ENCODE measurements at regions not wholly inside any gene's neighbourhood (a gene's known extent, or its start where the extent isn't known, plus 50 kb on each side); places are given as distances from the start of the nearest gene placed in this dataset.

DNA sequence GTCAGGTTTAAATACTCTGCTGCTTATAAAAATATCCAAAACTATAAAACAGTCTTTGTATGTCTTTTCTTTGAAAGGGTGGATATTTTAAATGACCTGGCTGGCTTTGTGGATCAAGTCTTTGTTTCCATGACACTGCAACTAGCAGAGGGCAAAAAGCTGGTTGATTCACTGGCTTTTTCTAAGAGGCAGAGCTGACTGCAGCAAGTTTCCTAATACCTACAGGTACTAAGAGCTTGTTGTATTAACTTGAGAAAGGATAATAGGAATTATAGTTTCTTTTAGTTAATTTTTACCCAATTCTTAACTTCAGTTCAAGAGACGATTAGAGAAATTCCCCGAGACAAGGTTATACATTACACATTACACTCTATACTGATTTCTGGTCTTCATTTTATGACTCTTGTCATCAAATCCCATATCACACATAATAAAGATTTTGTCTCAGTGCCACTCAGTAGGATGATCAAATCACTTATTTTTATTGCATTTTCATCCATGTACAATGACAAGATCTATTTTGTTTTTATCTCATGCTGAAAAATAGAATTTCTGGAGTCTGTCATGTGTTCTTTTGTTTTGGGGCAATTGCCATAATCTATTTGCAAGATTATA lies 120.1 kb upstream of the RIMS1 start:
- Histone ChIP-seq H3K9me3 (ENCODE audit: control insufficient read depth, insufficient read depth, low read depth, low read length) (no peaks in the 10 kb centered on the region), H3K36me3 (ENCODE audit: control insufficient read depth in 2 of 2, insufficient read depth in 1 of 2, low read length in 2 of 2) (no peaks in the 10 kb centered on the region), H3K4me1 (ENCODE audit: control insufficient read depth, insufficient read depth, low read length) (no peaks in the 10 kb centered on the region), H3K4me3 (ENCODE audit: low read depth, low read length) (no peak overlapping the region), H3K27ac (ENCODE audit: extremely low read depth, low read depth, low read length) (no peak overlapping the region)
- CTCF ChIA-PET, result no interaction called here
- TF ChIP-seq ZSCAN16 (tag by site-specific recombination; IDR thresholded peaks at IDR 0.05) (no peak), ZNF112 (tag by site-specific recombination; IDR thresholded peaks at IDR 0.05) (no peak), PRDM1 (tag by site-specific recombination; IDR thresholded peaks at IDR 0.05) (no peak), ZNF561 (tag by site-specific recombination; IDR thresholded peaks at IDR 0.05; ENCODE audit: borderline replicate concordance) (no peak), SCRT2 (tag by site-specific recombination; IDR thresholded peaks at IDR 0.05) (no peak), ZNF24 (tag by site-specific recombination; IDR thresholded peaks at IDR 0.05) (no peak), ZNF23 (tag by site-specific recombination; IDR thresholded peaks at IDR 0.05; ENCODE audit: borderline replicate concordance) (no peak), RBAK (tag by site-specific recombination; IDR thresholded peaks at IDR 0.05) (no peak), ZNF654 (tag by site-specific recombination; IDR thresholded peaks at IDR 0.05; ENCODE audit: low read depth) (no peak), ZNF596 (tag by site-specific recombination; IDR thresholded peaks at IDR 0.05) (no peak)
- TF ChIP-seq, protein P1, sequence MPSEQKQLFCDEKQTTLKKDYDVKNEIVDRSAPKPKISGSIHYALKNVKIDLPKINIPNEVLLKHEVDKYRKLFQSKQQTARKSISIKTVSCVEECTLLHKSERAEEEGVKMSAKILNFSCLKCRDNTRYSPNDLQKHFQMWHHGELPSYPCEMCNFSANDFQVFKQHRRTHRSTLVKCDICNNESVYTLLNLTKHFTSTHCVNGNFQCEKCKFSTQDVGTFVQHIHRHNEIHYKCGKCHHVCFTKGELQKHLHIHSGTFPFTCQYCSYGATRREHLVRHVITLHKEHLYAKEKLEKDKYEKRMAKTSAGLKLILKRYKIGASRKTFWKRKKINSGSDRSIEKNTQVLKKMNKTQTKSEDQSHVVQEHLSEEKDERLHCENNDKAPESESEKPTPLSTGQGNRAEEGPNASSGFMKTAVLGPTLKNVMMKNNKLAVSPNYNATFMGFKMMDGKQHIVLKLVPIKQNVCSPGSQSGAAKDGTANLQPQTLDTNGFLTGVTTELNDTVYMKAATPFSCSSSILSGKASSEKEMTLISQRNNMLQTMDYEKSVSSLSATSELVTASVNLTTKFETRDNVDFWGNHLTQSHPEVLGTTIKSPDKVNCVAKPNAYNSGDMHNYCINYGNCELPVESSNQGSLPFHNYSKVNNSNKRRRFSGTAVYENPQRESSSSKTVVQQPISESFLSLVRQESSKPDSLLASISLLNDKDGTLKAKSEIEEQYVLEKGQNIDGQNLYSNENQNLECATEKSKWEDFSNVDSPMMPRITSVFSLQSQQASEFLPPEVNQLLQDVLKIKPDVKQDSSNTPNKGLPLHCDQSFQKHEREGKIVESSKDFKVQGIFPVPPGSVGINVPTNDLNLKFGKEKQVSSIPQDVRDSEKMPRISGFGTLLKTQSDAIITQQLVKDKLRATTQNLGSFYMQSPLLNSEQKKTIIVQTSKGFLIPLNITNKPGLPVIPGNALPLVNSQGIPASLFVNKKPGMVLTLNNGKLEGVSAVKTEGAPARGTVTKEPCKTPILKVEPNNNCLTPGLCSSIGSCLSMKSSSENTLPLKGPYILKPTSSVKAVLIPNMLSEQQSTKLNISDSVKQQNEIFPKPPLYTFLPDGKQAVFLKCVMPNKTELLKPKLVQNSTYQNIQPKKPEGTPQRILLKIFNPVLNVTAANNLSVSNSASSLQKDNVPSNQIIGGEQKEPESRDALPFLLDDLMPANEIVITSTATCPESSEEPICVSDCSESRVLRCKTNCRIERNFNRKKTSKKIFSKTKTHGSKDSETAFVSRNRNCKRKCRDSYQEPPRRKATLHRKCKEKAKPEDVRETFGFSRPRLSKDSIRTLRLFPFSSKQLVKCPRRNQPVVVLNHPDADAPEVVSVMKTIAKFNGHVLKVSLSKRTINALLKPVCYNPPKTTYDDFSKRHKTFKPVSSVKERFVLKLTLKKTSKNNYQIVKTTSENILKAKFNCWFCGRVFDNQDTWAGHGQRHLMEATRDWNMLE (tag by site-specific recombination; conservative IDR thresholded peaks at IDR 0.05; ENCODE audit: low read depth), result no peak
- TF ChIP-seq, protein P2, sequence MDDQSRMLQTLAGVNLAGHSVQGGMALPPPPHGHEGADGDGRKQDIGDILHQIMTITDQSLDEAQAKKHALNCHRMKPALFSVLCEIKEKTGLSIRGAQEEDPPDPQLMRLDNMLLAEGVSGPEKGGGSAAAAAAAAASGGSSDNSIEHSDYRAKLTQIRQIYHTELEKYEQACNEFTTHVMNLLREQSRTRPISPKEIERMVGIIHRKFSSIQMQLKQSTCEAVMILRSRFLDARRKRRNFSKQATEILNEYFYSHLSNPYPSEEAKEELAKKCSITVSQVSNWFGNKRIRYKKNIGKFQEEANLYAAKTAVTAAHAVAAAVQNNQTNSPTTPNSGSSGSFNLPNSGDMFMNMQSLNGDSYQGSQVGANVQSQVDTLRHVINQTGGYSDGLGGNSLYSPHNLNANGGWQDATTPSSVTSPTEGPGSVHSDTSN (CRISPR knock-in tag; IDR thresholded peaks at IDR 0.05), result no peak
- TF ChIP-seq, protein P3, sequence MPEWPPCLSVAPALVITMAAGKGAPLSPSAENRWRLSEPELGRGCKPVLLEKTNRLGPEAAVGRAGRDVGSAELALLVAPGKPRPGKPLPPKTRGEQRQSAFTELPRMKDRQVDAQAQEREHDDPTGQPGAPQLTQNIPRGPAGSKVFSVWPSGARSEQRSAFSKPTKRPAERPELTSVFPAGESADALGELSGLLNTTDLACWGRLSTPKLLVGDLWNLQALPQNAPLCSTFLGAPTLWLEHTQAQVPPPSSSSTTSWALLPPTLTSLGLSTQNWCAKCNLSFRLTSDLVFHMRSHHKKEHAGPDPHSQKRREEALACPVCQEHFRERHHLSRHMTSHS (tag by site-specific recombination; IDR thresholded peaks at IDR 0.05), result no peak
- TF ChIP-seq, protein P4, sequence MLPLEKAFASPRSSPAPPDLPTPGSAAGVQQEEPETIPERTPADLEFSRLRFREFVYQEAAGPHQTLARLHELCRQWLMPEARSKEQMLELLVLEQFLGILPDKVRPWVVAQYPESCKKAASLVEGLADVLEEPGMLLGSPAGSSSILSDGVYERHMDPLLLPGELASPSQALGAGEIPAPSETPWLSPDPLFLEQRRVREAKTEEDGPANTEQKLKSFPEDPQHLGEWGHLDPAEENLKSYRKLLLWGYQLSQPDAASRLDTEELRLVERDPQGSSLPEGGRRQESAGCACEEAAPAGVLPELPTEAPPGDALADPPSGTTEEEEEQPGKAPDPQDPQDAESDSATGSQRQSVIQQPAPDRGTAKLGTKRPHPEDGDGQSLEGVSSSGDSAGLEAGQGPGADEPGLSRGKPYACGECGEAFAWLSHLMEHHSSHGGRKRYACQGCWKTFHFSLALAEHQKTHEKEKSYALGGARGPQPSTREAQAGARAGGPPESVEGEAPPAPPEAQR (tag by site-specific recombination; IDR thresholded peaks at IDR 0.05), result no peak
- POLR2A ChIA-PET, result no interaction called here

DNA sequence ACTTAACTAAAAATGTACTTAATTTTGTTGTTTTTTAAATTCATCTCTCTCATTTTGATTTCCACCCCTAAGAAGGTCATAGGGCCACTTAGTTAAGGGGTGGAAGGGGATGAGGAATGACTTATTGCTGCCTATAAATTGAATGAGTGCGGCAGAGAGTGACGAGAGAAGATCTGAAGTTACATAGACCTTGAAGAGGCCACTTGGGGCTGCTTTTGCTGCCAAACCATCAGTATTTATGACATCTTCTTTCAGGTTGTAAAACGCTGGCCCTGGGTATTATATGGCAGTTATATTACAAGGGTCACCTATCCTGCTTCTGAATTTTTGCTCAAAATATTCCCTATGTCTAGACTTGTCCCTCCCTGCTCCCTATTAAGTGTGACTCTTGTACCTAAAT lies 119.6 kb upstream of the RIMS1 start:
- no peak overlapping the region for H3K4me3 ChIP-seq (ENCODE audit: low read depth, low read length)
- ChIA-PET CTCF (no interaction called here), POLR2A (no interaction called here)
- no peaks in the 10 kb centered on the region for H3K4me1 ChIP-seq (ENCODE audit: control insufficient read depth, insufficient read depth, low read length)
- H3K27ac ChIP-seq (ENCODE audit: extremely low read depth, low read depth, low read length), result no peak overlapping the region
- no peaks in the 10 kb centered on the region for H3K9me3 ChIP-seq (ENCODE audit: control insufficient read depth, insufficient read depth, low read depth, low read length)
- no peaks in the 10 kb centered on the region for H3K36me3 ChIP-seq (ENCODE audit: control insufficient read depth in 2 of 2, insufficient read depth in 1 of 2, low read length in 2 of 2)
- no peak for TF ChIP-seq ZNF624 (tag by site-specific recombination; IDR thresholded peaks at IDR 0.05)
- TF ChIP-seq, protein P5, sequence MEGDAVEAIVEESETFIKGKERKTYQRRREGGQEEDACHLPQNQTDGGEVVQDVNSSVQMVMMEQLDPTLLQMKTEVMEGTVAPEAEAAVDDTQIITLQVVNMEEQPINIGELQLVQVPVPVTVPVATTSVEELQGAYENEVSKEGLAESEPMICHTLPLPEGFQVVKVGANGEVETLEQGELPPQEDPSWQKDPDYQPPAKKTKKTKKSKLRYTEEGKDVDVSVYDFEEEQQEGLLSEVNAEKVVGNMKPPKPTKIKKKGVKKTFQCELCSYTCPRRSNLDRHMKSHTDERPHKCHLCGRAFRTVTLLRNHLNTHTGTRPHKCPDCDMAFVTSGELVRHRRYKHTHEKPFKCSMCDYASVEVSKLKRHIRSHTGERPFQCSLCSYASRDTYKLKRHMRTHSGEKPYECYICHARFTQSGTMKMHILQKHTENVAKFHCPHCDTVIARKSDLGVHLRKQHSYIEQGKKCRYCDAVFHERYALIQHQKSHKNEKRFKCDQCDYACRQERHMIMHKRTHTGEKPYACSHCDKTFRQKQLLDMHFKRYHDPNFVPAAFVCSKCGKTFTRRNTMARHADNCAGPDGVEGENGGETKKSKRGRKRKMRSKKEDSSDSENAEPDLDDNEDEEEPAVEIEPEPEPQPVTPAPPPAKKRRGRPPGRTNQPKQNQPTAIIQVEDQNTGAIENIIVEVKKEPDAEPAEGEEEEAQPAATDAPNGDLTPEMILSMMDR (tag by site-specific recombination; IDR thresholded peaks at IDR 0.05), result no peak
- TF ChIP-seq BCL11B (tag by site-specific recombination; IDR thresholded peaks at IDR 0.05; ENCODE audit: low read depth), result no peak
- TF ChIP-seq, protein P6, sequence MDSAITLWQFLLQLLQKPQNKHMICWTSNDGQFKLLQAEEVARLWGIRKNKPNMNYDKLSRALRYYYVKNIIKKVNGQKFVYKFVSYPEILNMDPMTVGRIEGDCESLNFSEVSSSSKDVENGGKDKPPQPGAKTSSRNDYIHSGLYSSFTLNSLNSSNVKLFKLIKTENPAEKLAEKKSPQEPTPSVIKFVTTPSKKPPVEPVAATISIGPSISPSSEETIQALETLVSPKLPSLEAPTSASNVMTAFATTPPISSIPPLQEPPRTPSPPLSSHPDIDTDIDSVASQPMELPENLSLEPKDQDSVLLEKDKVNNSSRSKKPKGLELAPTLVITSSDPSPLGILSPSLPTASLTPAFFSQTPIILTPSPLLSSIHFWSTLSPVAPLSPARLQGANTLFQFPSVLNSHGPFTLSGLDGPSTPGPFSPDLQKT (IDR thresholded peaks at IDR 0.05; ENCODE audit: borderline replicate concordance, low read depth, low read length), result no peak
- no peak for TF ChIP-seq ZNF777 (tag by site-specific recombination; IDR thresholded peaks at IDR 0.05; ENCODE audit: borderline replicate concordance)
- TF ChIP-seq, protein P7, sequence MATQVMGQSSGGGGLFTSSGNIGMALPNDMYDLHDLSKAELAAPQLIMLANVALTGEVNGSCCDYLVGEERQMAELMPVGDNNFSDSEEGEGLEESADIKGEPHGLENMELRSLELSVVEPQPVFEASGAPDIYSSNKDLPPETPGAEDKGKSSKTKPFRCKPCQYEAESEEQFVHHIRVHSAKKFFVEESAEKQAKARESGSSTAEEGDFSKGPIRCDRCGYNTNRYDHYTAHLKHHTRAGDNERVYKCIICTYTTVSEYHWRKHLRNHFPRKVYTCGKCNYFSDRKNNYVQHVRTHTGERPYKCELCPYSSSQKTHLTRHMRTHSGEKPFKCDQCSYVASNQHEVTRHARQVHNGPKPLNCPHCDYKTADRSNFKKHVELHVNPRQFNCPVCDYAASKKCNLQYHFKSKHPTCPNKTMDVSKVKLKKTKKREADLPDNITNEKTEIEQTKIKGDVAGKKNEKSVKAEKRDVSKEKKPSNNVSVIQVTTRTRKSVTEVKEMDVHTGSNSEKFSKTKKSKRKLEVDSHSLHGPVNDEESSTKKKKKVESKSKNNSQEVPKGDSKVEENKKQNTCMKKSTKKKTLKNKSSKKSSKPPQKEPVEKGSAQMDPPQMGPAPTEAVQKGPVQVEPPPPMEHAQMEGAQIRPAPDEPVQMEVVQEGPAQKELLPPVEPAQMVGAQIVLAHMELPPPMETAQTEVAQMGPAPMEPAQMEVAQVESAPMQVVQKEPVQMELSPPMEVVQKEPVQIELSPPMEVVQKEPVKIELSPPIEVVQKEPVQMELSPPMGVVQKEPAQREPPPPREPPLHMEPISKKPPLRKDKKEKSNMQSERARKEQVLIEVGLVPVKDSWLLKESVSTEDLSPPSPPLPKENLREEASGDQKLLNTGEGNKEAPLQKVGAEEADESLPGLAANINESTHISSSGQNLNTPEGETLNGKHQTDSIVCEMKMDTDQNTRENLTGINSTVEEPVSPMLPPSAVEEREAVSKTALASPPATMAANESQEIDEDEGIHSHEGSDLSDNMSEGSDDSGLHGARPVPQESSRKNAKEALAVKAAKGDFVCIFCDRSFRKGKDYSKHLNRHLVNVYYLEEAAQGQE (tag by site-specific recombination; IDR thresholded peaks at IDR 0.05), result no peak
